ENCODE measurements at regions not wholly inside any gene's neighbourhood (a gene's known extent, or its start where the extent isn't known, plus 50 kb on each side); places are given as distances from the start of the nearest gene placed in this dataset.

DNA sequence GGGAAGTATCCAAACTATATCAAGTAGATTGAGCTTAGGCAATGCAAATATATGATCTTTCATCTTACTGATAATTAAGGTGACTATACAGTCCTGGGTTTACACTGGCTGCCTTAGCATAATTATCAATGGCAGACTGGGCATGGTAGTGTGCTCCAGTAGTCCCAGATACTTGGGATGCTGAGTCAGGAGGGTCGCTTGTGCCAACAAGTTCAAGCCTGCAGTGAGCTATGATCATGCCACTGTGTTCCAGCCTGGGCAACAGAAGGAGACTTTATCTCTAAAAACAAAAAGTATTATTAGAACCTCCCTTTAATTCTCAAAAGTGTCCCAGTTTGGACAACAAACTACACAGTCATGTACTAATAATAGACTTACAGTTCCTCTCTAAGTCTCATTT lies 99.4 kb upstream of the RASGEF1B start:
- intact Hi-C loops (cut with DNase I), result no loop called here
- Histone ChIP-seq H3K27me3 (no peaks in the 10 kb centered on the region), H3K4me1 (peaks cover 0 to 9% of the 10 kb centered on the region in 2 donors), H3K36me3 (no peaks in the 10 kb centered on the region), H3K27ac (no peak overlapping the region), H3K4me3 (no peak overlapping the region), H3K9me3 (no peaks in the 10 kb centered on the region)
- TF ChIP-seq, protein P1, sequence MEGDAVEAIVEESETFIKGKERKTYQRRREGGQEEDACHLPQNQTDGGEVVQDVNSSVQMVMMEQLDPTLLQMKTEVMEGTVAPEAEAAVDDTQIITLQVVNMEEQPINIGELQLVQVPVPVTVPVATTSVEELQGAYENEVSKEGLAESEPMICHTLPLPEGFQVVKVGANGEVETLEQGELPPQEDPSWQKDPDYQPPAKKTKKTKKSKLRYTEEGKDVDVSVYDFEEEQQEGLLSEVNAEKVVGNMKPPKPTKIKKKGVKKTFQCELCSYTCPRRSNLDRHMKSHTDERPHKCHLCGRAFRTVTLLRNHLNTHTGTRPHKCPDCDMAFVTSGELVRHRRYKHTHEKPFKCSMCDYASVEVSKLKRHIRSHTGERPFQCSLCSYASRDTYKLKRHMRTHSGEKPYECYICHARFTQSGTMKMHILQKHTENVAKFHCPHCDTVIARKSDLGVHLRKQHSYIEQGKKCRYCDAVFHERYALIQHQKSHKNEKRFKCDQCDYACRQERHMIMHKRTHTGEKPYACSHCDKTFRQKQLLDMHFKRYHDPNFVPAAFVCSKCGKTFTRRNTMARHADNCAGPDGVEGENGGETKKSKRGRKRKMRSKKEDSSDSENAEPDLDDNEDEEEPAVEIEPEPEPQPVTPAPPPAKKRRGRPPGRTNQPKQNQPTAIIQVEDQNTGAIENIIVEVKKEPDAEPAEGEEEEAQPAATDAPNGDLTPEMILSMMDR (IDR thresholded peaks at IDR 0.05), result no peak
- ATAC-seq (no peak), DNase-seq (no peak)

DNA sequence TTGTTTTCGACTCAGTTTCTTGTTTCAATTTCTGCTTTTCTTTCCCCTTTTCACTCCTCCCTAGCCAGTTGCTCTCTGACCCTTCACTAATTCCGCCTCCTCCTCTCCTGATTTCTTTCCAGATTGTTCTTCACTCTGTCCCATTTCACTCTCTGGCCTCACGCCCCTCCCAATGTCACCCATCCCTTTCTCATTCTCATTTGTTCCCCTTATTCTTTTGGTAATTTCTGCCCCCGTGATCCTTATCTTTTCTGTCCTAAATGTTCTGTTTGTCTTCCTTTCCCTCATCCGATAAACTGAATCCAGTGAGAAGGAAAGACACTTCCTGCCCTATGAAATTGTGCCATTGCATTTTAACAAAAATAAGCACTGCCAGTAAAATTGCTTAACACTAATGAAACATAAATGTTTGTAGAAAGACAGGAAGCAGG lies 94.5 kb upstream of the RASGEF1B start:
- TF ChIP-seq, protein P1 (IDR thresholded peaks at IDR 0.05), result no peak
- Histone ChIP-seq H3K4me1 (peaks cover 0 to 23% of the 10 kb centered on the region in 2 donors), H3K36me3 (no peaks in the 10 kb centered on the region), H3K4me3 (no peak overlapping the region), H3K27me3 (no peaks in the 10 kb centered on the region), H3K9me3 (no peaks in the 10 kb centered on the region), H3K27ac (peak overlapping the region; percentile 66 to 83)
- peak; percentile 65 for ATAC-seq
- no peak for DNase-seq
- intact Hi-C loops (cut with DNase I), result no loop called here

DNA sequence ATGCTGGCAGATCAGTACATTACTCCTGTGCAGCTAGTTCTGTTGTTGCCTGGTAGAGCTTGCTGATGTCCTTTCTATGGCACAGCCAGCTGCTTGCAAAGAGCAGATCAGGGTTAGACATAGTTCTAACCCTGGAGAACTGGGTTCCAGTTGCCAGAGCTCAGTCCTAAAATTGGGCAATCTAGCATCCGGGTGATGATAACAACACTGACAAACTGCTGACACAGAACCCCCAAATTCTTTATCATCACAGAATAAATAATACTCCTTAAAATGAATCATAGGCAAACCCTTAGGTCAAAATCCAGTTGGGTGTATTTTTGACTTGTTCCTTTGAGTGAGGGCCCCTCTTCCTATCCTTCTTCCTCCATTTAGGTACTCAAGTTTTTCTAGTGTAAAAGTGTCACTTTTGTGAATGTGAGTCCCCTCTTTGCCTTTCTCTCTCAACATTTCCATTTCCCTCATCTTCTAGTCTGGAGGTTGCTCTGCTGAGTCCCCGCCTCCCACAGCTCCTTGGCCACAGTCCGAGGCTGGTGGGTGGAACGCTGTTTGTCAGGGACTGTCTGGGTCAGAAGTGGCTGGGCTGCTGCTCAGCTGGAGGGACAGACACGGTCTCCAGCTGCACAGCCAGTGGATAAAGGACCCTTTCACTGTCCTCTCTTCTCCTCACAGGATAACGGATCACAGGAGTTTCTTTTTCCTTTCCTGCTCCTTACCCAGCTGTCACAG lies 93.6 kb upstream of the RASGEF1B start:
- H3K4me3 ChIP-seq, result no peak overlapping the region
- TF ChIP-seq, protein P1 (IDR thresholded peaks at IDR 0.05), result no peak
- peak overlapping the region; percentile 66 to 83 for H3K27ac ChIP-seq
- intact Hi-C loops (cut with DNase I), result no loop called here
- H3K9me3 ChIP-seq, result no peaks in the 10 kb centered on the region
- peak; percentile 61 to 84 (median 81) for DNase-seq
- peaks cover 0 to 23% of the 10 kb centered on the region in 2 donors for H3K4me1 ChIP-seq
- H3K36me3 ChIP-seq, result no peaks in the 10 kb centered on the region
- peak; percentile 95 for ATAC-seq
- H3K27me3 ChIP-seq, result no peaks in the 10 kb centered on the region

DNA sequence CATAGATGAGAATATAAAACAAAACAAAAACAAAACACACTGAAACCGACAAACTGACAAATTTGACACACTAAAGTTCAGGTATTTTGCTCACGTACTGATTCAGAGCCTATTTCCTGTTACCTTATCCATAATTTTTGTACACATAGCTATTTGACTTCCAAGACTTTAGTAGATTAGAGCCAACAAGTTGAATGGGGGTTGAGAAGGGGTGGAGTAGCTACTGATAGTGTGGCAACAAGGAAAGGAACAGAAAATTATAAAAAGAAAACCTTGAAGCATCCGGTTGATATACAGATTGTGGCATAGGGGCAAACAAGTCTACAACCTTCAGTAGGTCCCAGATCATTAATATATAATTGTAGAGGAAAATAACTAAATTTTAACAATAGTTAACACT lies 92.3 kb upstream of the RASGEF1B start:
- Histone ChIP-seq H3K27ac (no peak overlapping the region), H3K36me3 (no peaks in the 10 kb centered on the region), H3K4me1 (peaks cover 0 to 23% of the 10 kb centered on the region in 2 donors), H3K9me3 (no peaks in the 10 kb centered on the region), H3K4me3 (no peak overlapping the region), H3K27me3 (no peaks in the 10 kb centered on the region)
- TF ChIP-seq, protein P1 (IDR thresholded peaks at IDR 0.05), result no peak
- ATAC-seq, result no peak
- DNase-seq, result no peak
- intact Hi-C loops (cut with DNase I), result no loop called here

DNA sequence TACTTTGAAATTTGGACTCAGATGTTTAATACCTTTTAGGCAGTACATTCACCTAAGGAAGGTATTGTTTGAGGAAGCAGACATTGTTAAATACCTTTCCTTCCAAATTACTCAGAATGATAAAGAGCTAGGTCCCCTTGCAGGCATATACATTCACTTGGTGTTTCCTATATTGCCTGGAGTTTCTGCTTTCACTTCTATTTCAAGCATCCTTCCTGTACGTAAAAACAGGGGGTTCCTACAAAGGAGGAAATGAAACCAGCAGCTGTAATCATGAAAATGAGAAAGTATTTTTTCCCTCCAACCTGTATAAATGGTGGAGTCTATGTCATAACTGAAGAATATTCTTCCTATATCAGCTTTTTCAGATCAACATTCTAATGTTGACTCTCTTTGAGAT lies 90.4 kb upstream of the RASGEF1B start:
- no peaks in the 10 kb centered on the region for H3K9me3 ChIP-seq
- intact Hi-C loops (cut with DNase I), result no loop called here
- no peaks in the 10 kb centered on the region for H3K36me3 ChIP-seq
- ATAC-seq, result peak; percentile 28
- H3K27me3 ChIP-seq, result no peaks in the 10 kb centered on the region
- H3K27ac ChIP-seq, result no peak overlapping the region
- DNase-seq, result no peak
- peaks cover 0 to 23% of the 10 kb centered on the region in 2 donors for H3K4me1 ChIP-seq
- TF ChIP-seq, protein P1 (IDR thresholded peaks at IDR 0.05), result no peak
- no peak overlapping the region for H3K4me3 ChIP-seq
